GM04504 (cell line): ENCODE measurements at regions not wholly inside any gene's neighbourhood (a gene's known extent, or its start where the extent isn't known, plus 50 kb on each side); places are given as distances from the start of the nearest gene placed in this dataset.
"Not testable (repeated sequence)": the region's sequence is repeated elsewhere in the genome, so short reads cannot be mapped to it uniquely, and the experiment has no call there.

ENCODE experiments used
- DNase-seq: peaks from one replicate; pipeline ENCODE4 v3.0.0-alpha.2; 2012; ENCODE audit warnings: low read depth

- DNase-seq, result no peak
These were observed 71.6 kb downstream of the TFAP2A start for GRCh38 chr6:10343320-10343719.

DNA sequence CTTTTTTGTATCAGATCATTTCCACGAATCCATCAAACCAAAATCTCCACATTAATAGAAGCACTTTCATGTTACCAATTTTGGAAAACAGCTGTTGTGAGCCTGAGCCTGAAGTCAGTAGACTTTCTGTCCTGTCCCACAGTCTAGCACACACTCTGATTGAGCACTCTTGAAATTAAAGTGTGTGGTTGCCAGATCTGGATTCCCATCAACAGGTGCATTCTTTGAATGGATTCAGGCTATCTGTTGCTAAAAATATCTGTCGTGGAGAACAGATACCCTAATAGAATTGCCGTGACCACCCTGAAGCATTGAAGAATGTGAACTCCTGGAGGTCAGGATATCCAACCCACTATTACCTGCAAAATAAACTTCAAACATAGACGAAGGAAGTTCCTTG is 73.3 kb downstream of the TFAP2A start:
- DNase-seq, result no peak

DNA sequence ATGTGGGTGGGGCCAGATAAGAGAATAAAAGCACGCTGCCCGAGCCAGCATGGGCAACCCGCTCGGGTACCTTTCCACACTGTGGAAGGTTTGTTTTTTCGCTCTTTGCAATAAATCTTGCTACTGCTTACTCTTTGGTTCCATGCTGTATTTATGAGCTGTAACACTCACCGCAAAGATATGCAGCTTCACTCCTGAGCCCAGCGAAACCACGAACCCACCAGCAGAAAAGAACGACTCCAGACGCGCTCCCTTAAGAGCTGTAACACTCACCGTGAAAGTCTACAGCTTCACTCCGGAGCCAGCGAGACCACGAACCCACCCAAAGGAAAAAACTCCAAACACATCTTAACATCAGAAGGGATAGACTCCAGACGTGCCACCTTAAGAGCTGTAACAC is 76.7 kb downstream of the TFAP2A start:
- no peak for DNase-seq

DNA sequence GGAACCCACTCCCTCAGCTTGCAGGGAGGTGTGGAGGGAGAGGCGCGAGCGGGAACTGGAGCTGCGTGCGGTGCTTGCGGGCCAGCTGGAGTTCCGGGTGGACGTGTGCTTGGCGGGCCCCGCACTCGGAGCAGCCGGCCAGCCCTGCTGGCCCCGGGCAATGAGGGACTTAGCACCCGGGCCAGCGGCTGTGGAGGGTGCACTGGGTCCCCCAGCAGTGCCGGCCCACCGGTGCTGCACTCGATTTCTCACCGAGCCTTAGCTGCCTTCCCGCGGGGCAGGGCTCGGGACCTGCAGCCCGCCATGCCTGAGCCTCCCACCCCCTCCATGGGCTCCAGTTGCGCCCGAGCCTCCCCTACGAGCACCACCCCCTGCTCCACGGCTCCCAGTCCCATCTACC is 77.5 kb downstream of the TFAP2A start:
- DNase-seq, result not testable (repeated sequence)

DNA sequence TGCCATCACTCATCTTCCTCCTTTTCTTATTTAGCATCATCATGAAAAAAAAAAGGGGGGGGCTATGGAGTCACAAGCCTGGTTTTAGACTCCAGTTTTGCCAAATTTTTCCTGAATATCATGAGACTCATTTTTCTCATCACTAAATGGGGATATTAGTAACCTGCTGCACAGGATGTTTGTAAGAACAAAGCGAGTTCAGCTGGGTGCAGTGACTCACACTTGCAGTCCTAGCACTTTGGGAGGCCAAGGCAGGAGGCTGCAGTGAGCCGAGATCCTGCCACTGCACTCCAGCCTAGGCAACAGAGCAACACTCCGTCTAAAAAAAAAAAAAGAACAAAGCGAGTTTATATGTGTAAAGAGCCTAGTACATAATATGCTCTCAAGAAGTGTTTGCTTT is 82.8 kb downstream of the TFAP2A start:
- DNase-seq, result no peak

- DNase-seq, result no peak
These were observed 83.4 kb downstream of the TFAP2A start for GRCh38 chr6:10331334-10331968.

DNA sequence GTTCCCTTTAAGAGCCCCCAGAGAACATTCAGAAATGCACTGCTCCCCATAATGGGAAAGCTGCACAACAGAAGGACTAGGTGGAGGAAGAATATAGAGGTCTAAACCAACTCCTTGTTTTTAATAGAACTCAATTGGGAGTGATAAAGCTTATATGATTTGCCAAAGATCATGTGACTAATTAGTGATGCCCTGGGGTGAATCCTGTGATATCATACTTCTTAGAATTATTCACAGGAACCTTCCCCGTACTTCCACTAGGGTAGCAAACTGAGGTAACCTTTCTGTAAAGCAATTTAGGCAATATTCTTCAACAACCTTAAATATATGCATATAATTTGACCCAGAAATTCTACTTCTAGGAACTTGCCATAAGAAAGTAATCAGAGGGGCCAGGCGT is 84.4 kb downstream of the TFAP2A start:
- DNase-seq, result no peak

DNA sequence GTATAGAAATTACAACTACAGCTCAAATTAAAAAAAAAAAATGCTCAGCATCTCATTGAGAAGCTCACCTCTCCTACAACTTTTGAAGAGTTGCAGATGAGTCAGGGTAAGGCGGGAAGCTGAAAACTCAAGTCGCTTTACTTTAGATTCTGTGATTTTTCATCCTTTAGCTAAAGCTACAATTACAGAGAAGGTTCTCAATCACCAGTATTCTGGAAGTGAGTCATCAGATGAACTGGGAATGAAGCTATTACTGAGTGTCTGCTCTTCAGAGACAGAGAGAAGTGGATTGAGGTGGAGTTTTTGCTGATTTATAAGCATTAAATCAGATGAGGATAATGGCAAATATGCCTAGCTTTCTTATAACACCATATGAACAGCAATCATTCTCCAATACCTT is 91.9 kb downstream of the TFAP2A start:
- no peak for DNase-seq

GRCh38 chr6:10320291-10320690 is 94.6 kb downstream of the TFAP2A start:
- no peak for DNase-seq

DNA sequence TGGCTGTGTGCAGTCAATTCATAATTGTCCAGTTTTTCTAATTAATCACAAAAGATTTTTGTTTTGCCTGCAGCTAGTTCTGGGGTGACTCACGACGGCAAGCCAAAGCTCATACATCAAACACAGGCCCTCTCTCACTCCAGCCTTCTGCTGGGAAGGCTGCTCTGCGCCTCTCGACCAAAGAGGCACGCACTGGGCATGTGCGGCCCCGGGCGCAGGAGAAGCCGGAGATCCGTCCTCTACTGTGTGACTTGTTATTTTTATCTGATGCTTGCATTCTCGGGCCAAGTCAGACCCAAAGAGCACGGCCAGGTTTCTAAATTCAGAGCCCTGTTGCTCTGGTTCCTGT is 98.5 kb downstream of the TFAP2A start:
- DNase-seq, result peak; percentile 83

DNA sequence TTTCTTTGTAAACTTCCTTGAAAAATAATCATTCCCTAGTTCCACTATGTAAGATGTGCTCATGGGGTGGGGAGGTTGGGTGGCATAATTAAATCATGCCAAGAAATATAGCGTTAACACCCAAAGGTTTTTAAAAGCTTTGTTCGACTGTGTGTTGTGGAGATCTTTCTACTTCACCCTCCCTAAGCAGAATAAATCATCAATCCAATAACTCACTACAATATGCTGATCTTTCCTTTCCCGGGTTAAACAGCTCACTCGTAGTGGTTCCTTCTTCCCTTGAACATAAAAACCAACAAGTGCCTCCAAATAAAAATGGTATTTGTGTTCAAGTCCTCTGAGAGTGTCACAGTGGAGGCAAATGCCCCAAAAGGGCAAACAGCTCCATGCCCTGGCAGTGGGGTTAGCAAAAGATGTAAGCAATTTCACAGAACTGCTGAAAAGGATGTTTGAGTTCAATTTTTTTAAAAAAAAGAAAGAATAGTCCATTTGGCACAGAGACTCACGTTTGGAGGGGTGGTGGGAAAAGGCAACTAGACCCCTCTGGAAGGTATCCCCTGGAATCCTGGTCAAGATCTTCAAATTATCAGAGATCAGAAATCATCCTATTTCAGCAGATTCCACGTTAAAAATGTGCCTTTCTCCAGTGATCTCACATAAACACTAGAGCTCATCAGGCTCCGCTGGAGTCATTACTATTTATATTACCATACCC is 99.1 kb downstream of the TFAP2A start:
- DNase-seq, result no peak

- DNase-seq, result no peak
These were observed 99.8 kb downstream of the TFAP2A start for GRCh38 chr6:10315034-10315433.

- no peak for DNase-seq
These were observed 100.5 kb downstream of the TFAP2A start for GRCh38 chr6:10314163-10314955.

GRCh38 chr6:10313799-10314162 is 101.1 kb downstream of the TFAP2A start:
- DNase-seq, result no peak

GRCh38 chr6:10312445-10312844 is 102.4 kb downstream of the TFAP2A start:
- no peak for DNase-seq

GRCh38 chr6:10311546-10312405 is 103.1 kb downstream of the TFAP2A start:
- DNase-seq, result not testable (repeated sequence)

DNA sequence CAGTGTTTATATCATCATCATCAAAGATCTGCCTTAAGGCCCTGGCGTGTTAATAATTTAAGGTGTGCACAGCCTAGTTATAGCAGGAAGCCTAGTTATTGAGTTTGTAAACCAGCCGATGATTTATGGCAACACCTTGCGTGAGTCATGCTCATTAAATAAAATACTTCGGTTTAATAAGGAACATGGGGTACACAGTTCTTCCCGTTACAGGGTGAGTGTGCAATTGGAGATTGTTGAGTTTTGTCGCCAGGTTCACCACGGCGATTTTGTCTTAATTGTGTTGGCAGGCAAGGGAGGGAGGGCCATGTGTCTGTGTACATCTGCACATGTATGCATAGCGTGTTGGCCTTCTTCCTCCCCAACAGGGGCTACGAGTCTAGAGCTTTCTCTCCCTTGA is 104.0 kb downstream of the TFAP2A start:
- DNase-seq, result no peak

DNA sequence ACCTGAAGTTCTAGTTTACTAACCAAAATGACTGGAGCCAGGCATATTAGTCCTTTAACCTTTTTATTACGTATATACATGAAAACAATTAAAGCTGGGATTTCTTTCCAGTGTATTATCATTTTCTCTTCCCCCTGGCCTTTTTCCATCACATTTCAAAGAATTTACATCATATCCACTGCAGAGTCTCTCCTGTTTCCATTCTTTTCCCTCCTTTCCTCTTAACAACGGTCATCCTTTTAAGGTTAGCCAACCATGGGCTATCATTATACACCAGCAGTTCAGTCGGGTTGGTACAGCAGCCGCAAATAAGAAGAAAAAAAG is 104.6 kb downstream of the TFAP2A start:
- no peak for DNase-seq

DNA sequence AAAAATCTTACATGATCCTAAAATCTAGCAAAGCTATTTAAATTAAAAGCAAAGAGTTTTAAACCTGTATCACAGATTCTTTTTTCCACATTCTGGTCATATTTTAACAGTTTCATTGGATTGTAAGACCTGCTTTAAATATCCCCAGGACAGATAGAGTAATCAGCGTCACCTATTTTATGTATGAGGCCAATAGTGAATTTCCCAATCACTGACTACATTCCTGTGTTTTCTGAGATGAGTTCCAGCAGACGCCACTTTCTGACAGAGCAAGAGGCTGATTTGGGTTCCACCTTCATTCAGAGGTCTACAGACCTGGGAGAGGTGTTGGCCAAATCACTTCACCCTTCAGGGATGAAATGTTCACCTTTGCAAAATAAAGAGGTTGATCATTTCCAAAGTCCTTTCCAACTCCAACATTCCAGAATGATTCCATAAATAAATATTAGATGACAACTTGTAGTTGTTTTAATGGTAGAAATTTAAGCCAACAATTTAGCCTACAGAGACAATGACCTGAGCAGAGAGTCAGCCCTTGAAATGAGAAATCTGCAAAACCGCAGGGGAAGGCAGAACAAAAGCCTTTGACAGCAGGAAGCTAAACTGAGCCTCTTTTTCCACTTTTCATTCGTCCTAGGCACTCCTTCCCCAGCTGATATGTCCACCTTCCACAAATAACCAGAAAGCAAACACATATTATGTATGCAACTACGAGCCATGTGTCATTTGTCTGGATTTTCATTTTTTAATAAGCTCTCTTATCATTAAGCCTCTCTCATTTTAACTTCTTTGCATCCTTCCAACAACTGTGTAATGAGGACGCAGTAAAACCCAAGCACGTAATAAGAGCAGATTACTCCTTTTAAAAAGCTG is 105.2 kb downstream of the TFAP2A start:
- no peak for DNase-seq

DNA sequence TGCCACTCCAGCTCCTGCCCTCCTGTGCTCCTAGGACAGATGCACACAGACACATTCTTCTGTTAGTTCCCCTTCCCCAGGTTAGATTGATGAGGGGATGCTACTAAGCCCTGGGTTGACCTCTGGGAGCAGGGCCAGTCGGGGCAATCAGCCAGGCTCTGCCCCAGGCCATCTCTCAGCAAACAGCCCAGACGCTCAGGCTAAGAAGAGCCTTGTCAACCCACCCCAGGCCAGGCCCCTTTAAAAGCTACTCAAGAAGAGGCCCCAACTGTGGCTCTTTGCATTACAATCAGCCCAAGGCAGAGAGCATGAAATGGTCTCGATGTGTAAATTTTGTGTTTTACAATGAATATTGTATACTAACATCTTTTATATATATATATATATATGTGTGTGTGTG is 107.4 kb downstream of the TFAP2A start:
- no peak for DNase-seq

GRCh38 chr6:10307028-10307427 is 107.8 kb downstream of the TFAP2A start:
- DNase-seq, result no peak
